Colonic mucosa (tissue), 4 donors: ENCODE measurements at regions not wholly inside any gene's neighbourhood (a gene's known extent, or its start where the extent isn't known, plus 50 kb on each side); places are given as distances from the start of the nearest gene placed in this dataset.

Experiments used
- DNase-seq: peaks from one replicate; pipeline ENCODE4 v3.0.0-alpha.2; 2020
- H3K27ac ChIP-seq: fragments of 200-600 bp; one replicate; pipeline ENCODE4 v1.8.0; 2021
- H3K27me3 ChIP-seq: fragments of 200-600 bp; one replicate; pipeline ENCODE4 v1.8.0; 2021
- H3K36me3 ChIP-seq: fragments of 200-600 bp; one replicate; pipeline ENCODE4 v1.8.0; 2021
- H3K4me1 ChIP-seq: fragments of 200-600 bp; one replicate; pipeline ENCODE4 v1.8.0; 2021; ENCODE audit warnings: mild to moderate bottlenecking
- H3K4me3 ChIP-seq: fragments of 200-600 bp; one replicate; pipeline ENCODE4 v1.8.0; 2021
- H3K9ac ChIP-seq, 2 donors: one replicate each; pipeline ENCODE4 v1.7.0; 2013; ENCODE audit warnings: control low read depth in 2 of 2, low read depth in 2 of 2, low read length in 2 of 2
- H3K9me3 ChIP-seq: fragments of 200-600 bp; one replicate; pipeline ENCODE4 v1.8.0; 2021
- CTCF ChIP-seq: fragments of 200-600 bp; IDR thresholded peaks from one replicate; pipeline ENCODE4 v1.8.0; 2022; ENCODE audit warnings: antibody characterized with exemption, mild to moderate bottlenecking
- intact Hi-C: fragments of 100-400 bp; cut with DNase I; formaldehyde crosslinking; loops from one replicate; pipeline ENCODE4 v1.14.1; 2022
- donor health status: healthy.
- donor health status: DM: no; HTN: no; CAD: no.
- donor health status: DM: no; HTN: no; CAD: no.

GRCh38 chr13:104491916-104492315, 1425.7 kb upstream of the SLC10A2 start:
- DNase-seq, result no peak
- no peak for TF ChIP-seq CTCF
- no peaks in the 10 kb centered on the region for H3K27me3 ChIP-seq
- H3K27ac ChIP-seq, result no peak overlapping the region
- no peak overlapping the region for H3K9ac ChIP-seq
- H3K36me3 ChIP-seq, result no peaks in the 10 kb centered on the region
- H3K4me3 ChIP-seq, result no peak overlapping the region
- H3K9me3 ChIP-seq, result no peaks in the 10 kb centered on the region
- H3K4me1 ChIP-seq, result no peaks in the 10 kb centered on the region
- intact Hi-C loops, result no loop called here

- Histone ChIP-seq H3K27ac (no peak overlapping the region), H3K4me1 (no peaks in the 10 kb centered on the region), H3K4me3 (no peak overlapping the region), H3K9me3 (no peaks in the 10 kb centered on the region), H3K9ac (no peak overlapping the region), H3K36me3 (no peaks in the 10 kb centered on the region), H3K27me3 (no peaks in the 10 kb centered on the region)
- DNase-seq, result no peak
- TF ChIP-seq CTCF, result no peak
- intact Hi-C loops, result no loop called here
These were observed 1420.8 kb upstream of the SLC10A2 start for GRCh38 chr13:104487006-104487405.

GRCh38 chr13:104485571-104485970, 1419.4 kb upstream of the SLC10A2 start:
- intact Hi-C loops, result no loop called here
- no peak for TF ChIP-seq CTCF
- no peaks in the 10 kb centered on the region for H3K27me3 ChIP-seq

GRCh38 chr13:104483631-104484030, 1417.4 kb upstream of the SLC10A2 start:
- no peak overlapping the region for H3K4me3 ChIP-seq
- intact Hi-C loops, result no loop called here
- no peak for DNase-seq
- no peaks in the 10 kb centered on the region for H3K36me3 ChIP-seq
- H3K9me3 ChIP-seq, result no peaks in the 10 kb centered on the region
- no peaks in the 10 kb centered on the region for H3K4me1 ChIP-seq
- no peak overlapping the region for H3K9ac ChIP-seq
- H3K27ac ChIP-seq, result no peak overlapping the region
- no peak for TF ChIP-seq CTCF
- no peaks in the 10 kb centered on the region for H3K27me3 ChIP-seq

More at GRCh38 chr13:104485571-104485970, 1419.4 kb upstream of the SLC10A2 start:
- H3K4me3 ChIP-seq, result no peak overlapping the region
- no peak overlapping the region for H3K9ac ChIP-seq
- no peak overlapping the region for H3K27ac ChIP-seq
- H3K4me1 ChIP-seq, result no peaks in the 10 kb centered on the region
- no peaks in the 10 kb centered on the region for H3K36me3 ChIP-seq
- no peak for DNase-seq
- H3K9me3 ChIP-seq, result no peaks in the 10 kb centered on the region

- H3K27me3 ChIP-seq, result no peaks in the 10 kb centered on the region
- no peaks in the 10 kb centered on the region for H3K4me1 ChIP-seq
- H3K9ac ChIP-seq, result no peak overlapping the region
- TF ChIP-seq CTCF, result no peak
- H3K9me3 ChIP-seq, result no peaks in the 10 kb centered on the region
- no peaks in the 10 kb centered on the region for H3K36me3 ChIP-seq
- no peak overlapping the region for H3K27ac ChIP-seq
- H3K4me3 ChIP-seq, result no peak overlapping the region
- intact Hi-C loops, result no loop called here
- no peak for DNase-seq
These were observed 1411.0 kb upstream of the SLC10A2 start for GRCh38 chr13:104477261-104477660.

GRCh38 chr13:104473936-104474335, 1407.7 kb upstream of the SLC10A2 start:
- no peak overlapping the region for H3K4me3 ChIP-seq
- H3K4me1 ChIP-seq, result no peaks in the 10 kb centered on the region
- no peaks in the 10 kb centered on the region for H3K27me3 ChIP-seq
- H3K36me3 ChIP-seq, result no peaks in the 10 kb centered on the region
- H3K27ac ChIP-seq, result no peak overlapping the region
- no peak for TF ChIP-seq CTCF
- H3K9ac ChIP-seq, result no peak overlapping the region
- intact Hi-C loops, result no loop called here
- DNase-seq, result no peak
- H3K9me3 ChIP-seq, result no peaks in the 10 kb centered on the region
